HG03565 (cell line): ENCODE measurements at regions not wholly inside any gene's neighbourhood (a gene's known extent, or its start where the extent isn't known, plus 50 kb on each side); places are given as distances from the start of the nearest gene placed in this dataset.
"Not testable (repeated sequence)": the region's sequence is repeated elsewhere in the genome, so short reads cannot be mapped to it uniquely, and the experiment has no call there.

Source experiments
- ATAC-seq: cut with Tn5 transposase; IDR thresholded peaks from one replicate; pipeline ENCODE4 v1.9.1; 2021; ENCODE audit warnings: mild to moderate bottlenecking, moderate library complexity; ENCODE audit not compliant: unreplicated experiment

DNA sequence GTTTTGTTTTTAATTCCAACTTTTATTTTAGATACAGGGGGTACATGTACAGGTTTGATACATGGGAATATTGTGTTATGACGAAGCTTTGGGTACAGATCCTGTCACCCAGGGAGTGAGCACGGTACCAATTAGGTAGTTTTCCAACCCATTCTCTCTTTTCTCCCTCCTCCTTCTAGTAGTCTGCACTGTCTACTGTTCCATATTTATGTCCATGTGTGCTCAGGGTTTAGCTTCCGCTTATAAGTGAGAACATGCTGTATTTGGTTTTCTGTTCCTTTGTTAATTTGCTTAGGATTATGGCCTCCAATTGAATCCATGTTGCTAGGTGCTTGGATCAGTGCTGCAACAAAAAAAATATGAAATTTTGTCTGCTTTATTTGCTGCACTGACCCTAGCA lies 659.3 kb upstream of the TMEFF2 start:
- ATAC-seq, result no peak

DNA sequence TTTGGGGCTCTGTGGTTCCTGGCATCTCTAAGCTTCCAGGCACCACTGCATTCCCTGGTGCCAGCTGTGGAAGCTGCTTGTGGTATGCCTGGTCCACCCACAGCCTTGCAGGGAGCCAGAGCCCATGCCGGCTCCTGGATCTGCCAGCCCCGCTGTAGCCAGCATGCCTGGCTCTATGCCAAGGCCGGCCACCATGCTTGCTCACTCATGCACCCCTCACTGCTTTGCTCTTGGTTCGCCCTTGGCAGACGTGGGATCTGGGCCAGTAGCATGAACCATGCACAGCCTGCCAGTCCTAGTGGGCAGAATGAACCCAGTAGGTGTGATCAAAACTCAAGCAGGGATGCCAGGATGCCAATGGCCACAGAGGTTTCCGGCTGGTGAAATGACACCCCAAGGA lies 634.2 kb upstream of the TMEFF2 start:
- no peak for ATAC-seq

DNA sequence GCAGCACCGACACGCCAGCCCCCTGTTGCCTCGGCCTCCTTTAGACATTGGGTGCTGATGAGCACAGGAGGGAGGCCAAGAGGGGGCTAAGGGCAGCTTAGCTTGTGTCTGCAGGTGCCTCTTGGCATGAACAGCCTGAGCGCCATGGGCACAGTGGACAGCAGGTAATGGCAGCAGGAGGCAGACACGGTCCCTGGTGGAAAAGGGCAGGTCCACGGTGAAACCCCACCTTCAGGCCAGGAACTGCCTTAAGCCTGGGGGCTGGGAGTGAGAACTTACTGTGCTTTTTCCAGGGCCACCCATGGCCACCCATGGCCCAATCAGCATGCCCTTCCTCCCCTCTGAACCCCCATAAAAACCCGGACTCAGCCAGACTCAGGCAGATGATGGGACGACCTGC lies 633.4 kb upstream of the TMEFF2 start:
- no peak for ATAC-seq

DNA sequence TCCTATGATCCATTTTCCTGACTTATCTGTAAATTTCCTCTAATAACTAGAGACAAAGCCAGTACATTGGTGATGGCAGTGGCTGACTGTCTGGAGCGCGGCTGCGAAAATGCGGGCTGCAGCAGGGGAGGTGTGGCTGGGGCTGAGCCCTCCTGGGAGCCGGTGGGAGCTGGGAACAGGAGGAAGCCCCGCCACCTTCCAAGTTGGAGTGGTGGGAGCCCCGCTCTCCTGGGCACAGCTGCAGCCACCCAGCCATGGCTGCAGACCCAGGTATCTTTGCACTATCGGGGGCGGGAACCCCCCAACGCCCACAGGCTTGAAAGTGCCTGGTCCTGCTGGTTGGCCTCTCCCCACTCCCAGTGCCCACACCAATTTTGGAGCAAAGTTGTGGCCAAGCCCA lies 633.0 kb upstream of the TMEFF2 start:
- ATAC-seq, result no peak

DNA sequence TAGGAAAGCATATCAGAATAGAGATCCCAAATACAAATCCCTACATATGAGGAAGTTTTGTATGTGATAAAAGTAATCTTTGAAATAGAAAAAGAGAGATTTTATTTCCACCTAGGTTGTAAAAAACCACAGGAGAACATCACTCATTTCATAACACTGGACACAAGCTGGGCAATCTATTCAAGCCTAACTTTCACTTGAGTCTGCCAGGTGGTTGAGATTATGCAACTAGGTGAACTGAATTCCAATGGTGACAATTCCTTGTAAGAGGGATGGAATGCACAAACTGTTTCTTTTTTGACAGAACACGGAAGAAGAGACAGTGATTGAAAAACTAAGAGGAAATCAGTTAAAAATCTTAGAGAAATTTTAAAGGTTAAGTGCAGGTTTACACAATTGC lies 619.6 kb upstream of the TMEFF2 start:
- ATAC-seq, result no peak

DNA sequence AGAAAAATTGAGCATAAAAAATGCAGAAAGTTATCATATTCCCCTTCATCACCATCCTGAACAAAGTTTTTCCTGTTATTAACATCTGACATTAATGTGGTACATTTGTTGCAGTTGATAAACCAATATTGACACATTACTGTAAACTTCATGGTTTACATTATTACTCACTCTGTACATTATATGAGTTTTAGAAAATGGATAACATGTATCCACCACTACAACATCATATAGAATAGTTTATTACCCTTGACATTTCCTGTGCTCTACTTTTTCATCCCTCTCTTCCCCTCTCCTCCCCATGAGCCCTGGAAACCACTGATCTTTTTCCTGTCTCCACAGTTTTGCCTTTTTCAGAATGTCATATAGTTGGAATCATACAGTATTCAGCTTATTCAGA lies 618.6 kb upstream of the TMEFF2 start:
- no peak for ATAC-seq

DNA sequence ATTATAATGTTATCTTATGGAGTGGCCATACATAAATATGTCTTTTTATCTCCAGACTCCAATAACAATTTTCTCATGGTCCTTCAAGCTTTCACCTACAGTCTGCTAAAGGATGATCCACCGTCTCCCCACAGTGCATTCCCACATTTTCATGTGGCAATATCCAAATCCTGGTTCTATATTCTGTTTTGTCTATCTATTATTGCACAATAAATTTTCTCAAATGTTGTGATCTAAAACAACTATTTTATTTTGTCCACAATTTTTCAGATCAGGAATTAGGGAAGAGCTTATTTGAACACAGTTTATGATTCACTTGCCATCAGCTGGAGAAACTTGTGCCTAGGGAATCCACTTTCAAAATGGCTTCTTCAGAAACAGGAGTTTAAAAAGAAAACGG lies 614.4 kb upstream of the TMEFF2 start:
- no peak for ATAC-seq

DNA sequence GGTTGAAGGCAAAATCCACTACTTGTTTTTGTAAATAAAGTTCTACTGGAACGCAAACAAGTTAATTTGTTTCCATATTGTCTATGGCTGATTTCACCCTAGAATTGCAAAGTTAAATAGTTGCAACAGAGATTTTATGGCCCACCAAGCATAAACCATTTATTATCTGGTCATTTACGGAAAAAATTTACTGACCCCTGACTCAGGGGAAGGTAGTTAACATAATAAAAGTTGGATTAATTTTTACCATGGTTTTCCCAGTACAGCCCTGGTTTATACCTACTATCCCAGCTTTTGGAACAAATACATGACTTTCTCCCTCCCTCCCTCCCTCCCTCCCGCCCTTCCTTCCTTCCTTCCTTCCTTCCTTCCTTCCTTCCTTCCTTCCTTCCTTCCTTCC lies 588.9 kb upstream of the TMEFF2 start:
- no peak for ATAC-seq

DNA sequence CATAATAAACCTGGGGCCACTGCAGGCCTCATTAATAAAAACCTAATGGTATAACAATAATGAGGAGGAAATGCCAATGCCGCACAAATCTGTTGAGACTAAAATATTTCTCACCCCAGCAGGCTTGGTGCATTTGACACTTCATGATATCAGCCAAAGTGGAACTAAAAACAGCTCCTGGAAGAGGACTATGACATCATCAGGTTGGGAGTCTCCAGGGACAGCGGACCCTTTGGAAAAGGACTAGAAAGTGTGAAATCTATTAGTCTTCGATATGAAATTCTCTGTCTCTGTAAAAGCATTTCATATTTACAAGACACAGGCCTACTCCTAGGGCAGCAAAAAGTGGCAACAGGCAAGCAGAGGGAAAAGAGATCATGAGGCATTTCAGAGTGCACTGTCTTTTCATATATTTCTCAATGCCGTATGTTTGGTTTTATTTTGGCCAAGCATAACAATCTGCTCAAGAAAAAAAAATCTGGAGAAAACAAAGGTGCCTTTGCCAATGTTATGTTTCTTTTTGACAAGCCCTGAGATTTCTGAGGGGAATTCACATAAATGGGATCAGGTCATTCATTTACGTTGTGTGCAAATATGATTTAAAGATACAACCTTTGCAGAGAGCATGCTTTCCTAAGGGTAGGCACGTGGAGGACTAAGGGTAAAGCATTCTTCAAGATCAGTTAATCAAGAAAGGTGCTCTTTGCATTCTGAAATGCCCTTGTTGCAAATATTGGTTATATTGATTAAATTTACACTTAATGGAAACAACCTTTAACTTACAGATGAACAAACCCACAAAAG lies 580.9 kb upstream of the TMEFF2 start:
- no peak for ATAC-seq

DNA sequence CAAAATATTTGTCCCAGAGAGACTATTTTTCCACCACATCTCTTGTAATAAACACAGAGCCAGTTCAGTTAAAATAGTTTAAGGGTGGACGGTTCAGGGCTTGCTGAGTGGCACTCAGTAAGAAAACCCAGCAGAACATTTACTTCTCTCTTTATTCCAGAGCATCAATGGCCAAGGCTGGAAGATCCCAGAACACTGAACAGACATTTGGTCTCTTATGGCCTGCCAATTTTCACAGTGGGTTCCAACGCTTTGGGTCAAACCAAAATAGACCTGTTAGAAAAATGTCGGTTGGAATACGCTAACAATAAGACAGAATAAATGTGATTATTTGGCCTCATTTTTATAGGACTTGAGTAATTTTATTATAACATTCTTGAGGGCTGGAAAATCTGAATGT lies 580.3 kb upstream of the TMEFF2 start:
- no peak for ATAC-seq

DNA sequence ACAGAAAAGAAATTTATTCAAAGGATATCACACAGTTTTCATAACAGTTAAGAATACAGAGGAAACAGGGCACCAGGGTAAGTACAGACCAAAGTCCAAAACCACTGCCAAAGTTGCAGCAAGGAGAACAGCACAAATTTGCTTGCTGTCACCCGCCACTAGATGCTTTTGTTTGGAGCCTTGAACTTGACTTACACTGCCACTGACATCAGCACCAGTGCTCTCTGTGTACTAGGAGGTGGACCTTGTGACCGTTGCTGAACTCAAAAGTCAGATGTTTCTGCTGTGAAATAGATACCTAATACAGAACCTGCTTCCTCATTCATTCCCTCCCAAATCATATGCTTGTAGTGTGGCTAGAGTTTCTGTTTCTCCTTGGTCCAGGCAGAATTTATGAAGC lies 578.3 kb upstream of the TMEFF2 start:
- ATAC-seq, result no peak

DNA sequence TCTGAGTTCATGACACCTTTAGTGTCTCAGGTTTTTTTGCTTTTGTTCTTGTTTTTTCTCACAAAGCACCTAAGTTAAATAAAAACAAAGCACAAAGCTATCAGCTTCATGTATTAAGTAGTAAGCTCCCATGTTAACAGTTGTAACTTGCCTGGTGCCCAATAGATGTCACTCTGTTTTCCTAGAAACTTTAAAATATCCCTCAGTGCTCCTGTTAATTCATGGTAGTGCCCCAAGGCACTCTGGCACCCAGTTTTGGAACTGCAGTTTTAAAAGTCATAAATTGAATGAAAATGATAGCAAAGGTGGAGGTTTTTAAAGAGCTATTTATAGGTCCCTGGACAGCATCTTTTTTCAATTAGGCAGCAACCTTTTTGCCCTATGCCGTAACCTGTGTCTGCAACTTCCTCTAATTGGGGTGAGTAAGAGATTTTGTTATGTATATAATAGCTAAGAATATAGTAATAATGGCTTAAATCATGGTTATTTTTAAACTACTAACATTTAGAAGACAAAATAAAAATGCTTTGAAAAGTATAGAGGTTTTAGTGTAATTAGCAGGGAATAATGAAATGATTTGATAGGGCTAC lies 555.0 kb upstream of the TMEFF2 start:
- no peak for ATAC-seq

DNA sequence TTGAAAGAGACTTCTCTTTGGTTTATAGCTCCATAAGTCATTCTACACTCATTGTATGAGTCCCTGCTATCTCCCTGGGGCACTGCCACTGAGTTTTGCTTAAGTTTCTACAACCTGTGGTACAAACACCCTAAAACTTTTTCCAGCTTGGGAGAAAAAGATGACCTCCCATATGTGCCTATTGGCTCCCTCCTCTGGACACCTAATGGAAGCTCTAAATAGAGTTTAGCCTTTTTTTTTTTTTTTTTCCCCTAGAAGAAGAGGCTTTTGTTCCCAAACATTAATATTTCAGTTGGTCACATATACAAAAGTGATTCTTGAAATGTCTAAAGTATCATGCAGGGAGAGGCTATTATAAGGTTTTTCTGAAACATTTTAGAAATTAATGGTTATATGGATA lies 547.2 kb upstream of the TMEFF2 start:
- no peak for ATAC-seq

DNA sequence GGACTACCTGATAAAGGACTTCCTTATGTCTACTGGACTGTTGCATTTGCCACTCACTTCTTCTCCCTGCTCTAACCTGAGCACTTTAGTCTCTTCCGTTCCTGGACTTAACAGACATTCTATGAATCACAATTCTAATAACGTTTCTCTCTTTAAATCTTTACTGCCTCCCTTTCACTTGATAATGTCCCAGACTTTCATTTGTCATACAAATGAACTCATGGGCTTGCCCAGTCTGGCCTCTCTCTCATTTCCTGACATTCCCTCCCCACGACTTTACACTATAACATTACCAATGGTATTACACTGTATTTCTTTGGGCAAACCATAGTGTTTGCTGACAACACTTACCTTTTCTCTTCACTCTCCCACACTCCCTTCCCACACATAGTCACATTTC lies 540.7 kb upstream of the TMEFF2 start:
- no peak for ATAC-seq

DNA sequence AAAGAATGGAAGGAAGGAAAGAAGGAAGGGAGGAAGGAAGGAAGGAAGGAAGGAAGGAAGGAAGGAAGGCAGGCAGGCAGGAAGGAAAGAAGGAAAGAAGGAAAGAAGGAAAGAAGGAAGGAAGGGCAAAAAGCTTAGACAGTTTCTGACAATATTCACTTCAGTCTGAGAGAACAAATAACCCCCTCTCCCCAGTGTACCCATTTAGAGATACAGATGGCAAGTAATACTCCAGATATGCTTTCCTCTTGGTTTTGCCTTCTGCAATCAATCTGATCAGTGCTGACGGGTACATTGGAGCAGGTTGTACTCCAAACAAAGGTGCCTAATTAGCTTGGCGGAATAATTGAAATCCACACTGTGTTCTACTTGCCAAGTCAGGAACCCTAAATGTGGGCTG lies 534.6 kb upstream of the TMEFF2 start:
- no peak for ATAC-seq

DNA sequence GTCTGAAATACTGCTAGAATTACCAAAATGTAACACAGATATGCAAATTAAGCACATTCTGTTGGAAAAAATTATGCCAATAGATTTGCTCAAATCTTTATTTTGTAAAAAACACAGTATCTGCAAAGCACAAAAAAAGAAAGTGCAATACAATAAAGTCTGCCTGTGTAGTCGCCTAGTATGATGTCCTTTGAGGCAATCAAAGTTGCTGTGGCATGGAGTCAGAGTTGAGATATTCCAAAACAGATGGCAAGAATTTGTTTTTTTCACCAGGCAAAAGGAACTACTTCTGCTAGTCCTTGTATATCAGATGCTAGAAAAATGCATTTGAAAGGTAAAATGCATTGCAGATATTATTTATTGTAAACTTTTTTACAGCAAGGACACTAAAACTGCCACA lies 531.3 kb upstream of the TMEFF2 start:
- ATAC-seq, result no peak

DNA sequence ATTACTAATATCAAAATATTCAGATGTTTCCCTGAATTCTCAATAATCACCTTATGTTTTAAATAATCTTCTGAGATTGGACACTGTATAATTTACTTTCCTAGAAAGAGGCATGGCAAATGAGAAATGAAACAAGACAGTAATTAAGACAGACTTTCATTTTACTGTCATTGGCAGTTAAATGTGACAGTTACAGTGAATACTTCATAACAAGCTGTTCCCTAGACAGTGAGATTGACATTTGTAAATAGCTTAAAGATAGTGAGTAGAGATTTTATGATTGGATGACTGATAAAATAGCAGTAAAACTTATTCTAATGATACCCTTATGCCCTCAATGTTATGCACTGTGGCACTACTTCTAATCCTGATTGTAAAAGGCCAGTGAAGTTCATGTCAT lies 524.9 kb upstream of the TMEFF2 start:
- ATAC-seq, result no peak

DNA sequence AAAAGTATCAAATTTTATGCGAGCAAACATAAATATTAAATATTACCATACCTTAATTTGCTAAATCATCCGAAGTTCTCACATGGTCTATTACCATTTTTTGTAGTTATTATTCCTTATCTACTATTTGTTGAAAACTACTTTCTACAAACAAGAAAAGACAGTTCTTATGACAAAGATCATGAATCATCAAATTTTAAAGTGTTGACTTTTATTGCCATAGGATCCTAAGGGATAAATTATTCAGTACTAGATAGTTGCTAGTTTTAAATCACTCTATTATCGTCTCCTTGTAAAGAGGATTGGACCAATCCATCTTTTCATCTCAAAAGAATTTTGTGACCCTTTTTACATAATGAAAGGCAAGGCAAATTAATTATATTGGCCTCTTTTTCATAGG lies 523.6 kb upstream of the TMEFF2 start:
- ATAC-seq, result no peak

DNA sequence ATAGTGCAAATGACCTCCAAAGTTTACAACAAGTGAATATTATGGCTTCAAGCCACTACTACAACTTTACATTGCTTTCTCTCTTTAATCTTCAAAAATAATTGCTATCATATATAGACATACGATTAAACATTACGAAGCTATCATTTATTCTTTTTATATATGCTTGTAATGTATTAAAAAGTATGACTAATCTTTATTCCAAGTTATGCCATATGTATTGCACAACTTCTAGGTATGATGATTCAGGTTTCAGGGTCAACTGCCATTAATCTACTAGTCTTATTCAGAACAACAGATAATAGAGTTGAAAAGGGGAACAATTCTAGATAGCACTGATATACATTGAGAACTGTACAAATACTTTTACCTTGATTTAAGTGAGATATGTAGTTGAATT lies 506.2 kb upstream of the TMEFF2 start:
- no peak for ATAC-seq

DNA sequence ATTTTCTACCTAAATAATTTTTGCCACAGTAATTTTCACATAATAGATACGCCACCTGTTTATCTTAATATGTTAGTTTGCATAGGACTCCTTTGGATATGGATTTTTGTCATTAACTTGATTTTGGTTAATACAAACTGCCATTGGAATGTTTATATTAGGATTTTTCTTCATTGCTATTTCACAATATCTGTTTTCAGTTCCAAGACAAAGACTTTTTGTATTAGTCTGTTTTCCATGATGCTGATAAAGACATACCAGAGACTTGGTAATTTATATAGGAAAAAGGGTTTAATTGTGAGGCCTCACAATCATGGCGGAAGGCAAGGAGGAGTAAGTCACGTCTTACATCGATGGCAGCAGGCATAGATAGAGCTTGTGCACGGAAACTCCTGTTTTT lies 503.1 kb upstream of the TMEFF2 start:
- ATAC-seq, result no peak

DNA sequence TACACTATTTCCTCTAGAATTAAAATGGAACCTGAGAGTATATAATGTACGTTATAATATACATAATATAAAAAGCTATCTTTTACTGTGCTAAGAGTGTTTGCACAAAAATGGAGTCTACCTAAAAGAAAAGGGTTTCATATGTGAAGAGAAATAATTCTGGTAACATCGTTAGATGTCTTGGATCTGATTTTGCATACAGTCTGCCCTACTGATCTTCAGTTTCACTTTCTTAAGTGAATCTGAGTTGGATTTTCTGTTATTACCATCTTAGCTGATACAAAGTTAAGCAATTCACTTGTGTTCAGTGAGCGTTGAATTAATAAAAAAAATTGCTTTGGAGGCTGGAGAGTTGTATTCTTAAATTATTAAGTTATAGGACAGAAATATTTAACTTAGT lies 502.1 kb upstream of the TMEFF2 start:
- no peak for ATAC-seq

DNA sequence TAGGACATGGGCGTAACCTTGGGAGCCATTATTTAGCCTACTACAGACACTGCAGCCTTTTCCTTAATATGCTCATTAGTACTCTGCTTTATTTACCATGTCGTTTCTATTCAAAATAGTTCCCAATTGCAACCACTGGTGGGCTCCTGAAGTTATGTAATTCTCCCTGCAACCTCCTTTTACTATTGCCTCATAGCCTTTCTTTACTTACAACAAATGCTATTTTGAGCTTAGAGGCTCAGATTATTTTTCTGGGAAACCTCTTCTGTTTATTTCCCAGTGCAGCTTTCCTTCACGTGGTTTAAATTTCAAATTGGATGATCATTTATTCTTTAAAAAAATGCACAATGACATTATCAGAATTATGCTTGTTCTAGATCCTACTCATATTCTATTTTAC lies 492.3 kb upstream of the TMEFF2 start:
- no peak for ATAC-seq

DNA sequence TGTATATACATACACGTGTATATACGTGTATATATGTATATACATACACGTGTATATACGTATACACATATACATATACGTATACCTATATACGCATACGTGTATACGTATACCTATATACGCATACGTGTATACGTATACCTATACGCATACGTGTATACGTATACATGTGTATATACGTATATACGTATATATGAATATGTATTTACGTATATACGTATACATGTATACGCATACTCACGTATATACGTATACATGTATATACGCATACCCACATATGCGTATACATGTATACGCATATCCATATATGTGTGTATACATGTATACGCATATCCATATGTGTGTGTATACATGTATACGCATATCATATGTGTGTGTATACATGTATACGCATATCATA lies 487.8 kb upstream of the TMEFF2 start:
- ATAC-seq, result not testable (repeated sequence)
